ENCODE measurements at regions not wholly inside any gene's neighbourhood (a gene's known extent, or its start where the extent isn't known, plus 50 kb on each side); places are given as distances from the start of the nearest gene placed in this dataset.

GRCh38 chr1:5578690-5579089 lies 413.5 kb downstream of the NPHP4 start:
- no peak for TF ChIP-seq EZH2 (IDR thresholded peaks at IDR 0.05; ENCODE audit: borderline replicate concordance, insufficient read depth, low read depth, low read length, poor library complexity, severe bottlenecking)
- TF ChIP-seq, protein P1, sequence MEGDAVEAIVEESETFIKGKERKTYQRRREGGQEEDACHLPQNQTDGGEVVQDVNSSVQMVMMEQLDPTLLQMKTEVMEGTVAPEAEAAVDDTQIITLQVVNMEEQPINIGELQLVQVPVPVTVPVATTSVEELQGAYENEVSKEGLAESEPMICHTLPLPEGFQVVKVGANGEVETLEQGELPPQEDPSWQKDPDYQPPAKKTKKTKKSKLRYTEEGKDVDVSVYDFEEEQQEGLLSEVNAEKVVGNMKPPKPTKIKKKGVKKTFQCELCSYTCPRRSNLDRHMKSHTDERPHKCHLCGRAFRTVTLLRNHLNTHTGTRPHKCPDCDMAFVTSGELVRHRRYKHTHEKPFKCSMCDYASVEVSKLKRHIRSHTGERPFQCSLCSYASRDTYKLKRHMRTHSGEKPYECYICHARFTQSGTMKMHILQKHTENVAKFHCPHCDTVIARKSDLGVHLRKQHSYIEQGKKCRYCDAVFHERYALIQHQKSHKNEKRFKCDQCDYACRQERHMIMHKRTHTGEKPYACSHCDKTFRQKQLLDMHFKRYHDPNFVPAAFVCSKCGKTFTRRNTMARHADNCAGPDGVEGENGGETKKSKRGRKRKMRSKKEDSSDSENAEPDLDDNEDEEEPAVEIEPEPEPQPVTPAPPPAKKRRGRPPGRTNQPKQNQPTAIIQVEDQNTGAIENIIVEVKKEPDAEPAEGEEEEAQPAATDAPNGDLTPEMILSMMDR (IDR thresholded peaks at IDR 0.05): no peak
